Right lobe of liver (tissue), 4 donors: ENCODE measurements at regions not wholly inside any gene's neighbourhood (a gene's known extent, or its start where the extent isn't known, plus 50 kb on each side); places are given as distances from the start of the nearest gene placed in this dataset.

ENCODE experiments used
- CTCF ChIP-seq, 4 donors: fragments of 200-600 bp in 3 of 4; fragments of 450-650 bp in 1 of 4; IDR thresholded peaks; one replicate each; pipeline versions ENCODE4 v1.5.1 to v1.8.0; 2016 to 2022; ENCODE audit warnings: antibody characterized with exemption in 4 of 4, mild to moderate bottlenecking in 2 of 4
- POLR2A ChIP-seq: fragments of 450-650 bp; IDR thresholded peaks from one replicate; pipeline ENCODE4 v1.6.1; 2017; ENCODE audit warnings: antibody characterized with exemption, mild to moderate bottlenecking
- donor health status: DM: no; HTN: no; CAD: no.
- donor health status: DM: no; HTN: no; CAD: no.
- donor health status: DM: no; HTN: yes; CAD: no.

DNA sequence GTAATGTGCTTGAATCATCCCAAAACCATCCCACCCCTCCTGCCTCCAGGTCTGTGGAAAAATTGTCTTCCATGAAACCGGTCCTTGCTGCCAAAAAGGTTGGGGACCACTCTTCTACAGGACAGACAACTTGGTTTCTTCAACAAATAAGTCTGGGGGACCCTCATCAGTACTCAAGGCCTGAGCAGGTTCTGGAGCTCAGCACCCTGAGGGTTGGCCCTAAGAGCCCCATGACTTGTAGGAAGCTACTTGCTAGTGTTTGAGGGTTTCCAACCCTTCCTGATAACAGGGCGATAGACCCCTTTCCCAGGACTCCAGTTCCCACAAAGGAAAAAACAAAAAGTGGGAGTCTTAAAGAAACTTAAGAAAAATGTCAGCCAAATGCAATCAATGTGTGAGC lies 52.9 kb upstream of the SLCO2A1 start:
- TF ChIP-seq CTCF (IDR thresholded peaks at IDR 0.05) (no peak), POLR2A (no peak)
